ENCODE measurements at regions not wholly inside any gene's neighbourhood (a gene's known extent, or its start where the extent isn't known, plus 50 kb on each side); places are given as distances from the start of the nearest gene placed in this dataset.

- TF ChIP-seq SIN3A (IDR thresholded peaks at IDR 0.05; ENCODE audit: borderline replicate concordance, insufficient read depth, low read length) (no peak), REST (IDR thresholded peaks at IDR 0.05; ENCODE audit: insufficient read depth in 1 of 2, low read depth in 2 of 2, low read length in 2 of 2) (no peak), POLR2AphosphoS5 (IDR thresholded peaks at IDR 0.05; ENCODE audit: low read depth, low read length) (no peak), FOXP2 (optimal IDR thresholded peaks at IDR 0.05; ENCODE audit: borderline replicate concordance, extremely low read depth, extremely low read length, insufficient read depth) (no peak), TAF1 (IDR thresholded peaks at IDR 0.05; ENCODE audit: borderline replicate concordance, insufficient read depth, low read length) (no peak)
These were observed 612.7 kb downstream of the TLR4 start for GRCh38 chr9:118316831-118317343.

- TF ChIP-seq REST (IDR thresholded peaks at IDR 0.05; ENCODE audit: insufficient read depth in 1 of 2, low read depth in 2 of 2, low read length in 2 of 2) (no peak), SIN3A (IDR thresholded peaks at IDR 0.05; ENCODE audit: borderline replicate concordance, insufficient read depth, low read length) (no peak), POLR2AphosphoS5 (IDR thresholded peaks at IDR 0.05; ENCODE audit: low read depth, low read length) (no peak), FOXP2 (optimal IDR thresholded peaks at IDR 0.05; ENCODE audit: borderline replicate concordance, extremely low read depth, extremely low read length, insufficient read depth) (no peak), TAF1 (IDR thresholded peaks at IDR 0.05; ENCODE audit: borderline replicate concordance, insufficient read depth, low read length) (no peak)
These were observed 614.7 kb downstream of the TLR4 start for GRCh38 chr9:118318770-118319431.

- TF ChIP-seq TAF1 (IDR thresholded peaks at IDR 0.05; ENCODE audit: borderline replicate concordance, insufficient read depth, low read length) (no peak), FOXP2 (optimal IDR thresholded peaks at IDR 0.05; ENCODE audit: borderline replicate concordance, extremely low read depth, extremely low read length, insufficient read depth) (no peak), POLR2AphosphoS5 (IDR thresholded peaks at IDR 0.05; ENCODE audit: low read depth, low read length) (no peak), SIN3A (IDR thresholded peaks at IDR 0.05; ENCODE audit: borderline replicate concordance, insufficient read depth, low read length) (no peak), REST (IDR thresholded peaks at IDR 0.05; ENCODE audit: insufficient read depth in 1 of 2, low read depth in 2 of 2, low read length in 2 of 2) (no peak)
These were observed 617.6 kb downstream of the TLR4 start for GRCh38 chr9:118321788-118322187.

GRCh38 chr9:118324706-118325105, 620.5 kb downstream of the TLR4 start:
- TF ChIP-seq FOXP2 (optimal IDR thresholded peaks at IDR 0.05; ENCODE audit: borderline replicate concordance, extremely low read depth, extremely low read length, insufficient read depth) (no peak), POLR2AphosphoS5 (IDR thresholded peaks at IDR 0.05; ENCODE audit: low read depth, low read length) (no peak), REST (IDR thresholded peaks at IDR 0.05; ENCODE audit: insufficient read depth in 1 of 2, low read depth in 2 of 2, low read length in 2 of 2) (no peak), SIN3A (IDR thresholded peaks at IDR 0.05; ENCODE audit: borderline replicate concordance, insufficient read depth, low read length) (no peak), TAF1 (IDR thresholded peaks at IDR 0.05; ENCODE audit: borderline replicate concordance, insufficient read depth, low read length) (no peak)
